H9 (cell line): ENCODE measurements at regions not wholly inside any gene's neighbourhood (a gene's known extent, or its start where the extent isn't known, plus 50 kb on each side); places are given as distances from the start of the nearest gene placed in this dataset.

Experiments used
- DNase-seq: peaks from one replicate; pipeline ENCODE4 v3.0.0-alpha.2; 2017
- H2AFZ ChIP-seq: one replicate; pipeline ENCODE4 v1.6.1; 2013; ENCODE audit warnings: mild to moderate bottlenecking, low read length, control low read depth, moderate library complexity
- H2AK5ac ChIP-seq: 2 replicates; pipeline ENCODE4 v1.6.1; 2013; ENCODE audit warnings: low read length, control low read depth, mixed read lengths; ENCODE audit not compliant: insufficient read length
- H2BK120ac ChIP-seq: one replicate; pipeline ENCODE4 v1.6.1; 2013; ENCODE audit warnings: low read depth, mild to moderate bottlenecking, low read length, control low read depth, inconsistent platforms; ENCODE audit not compliant: poor library complexity, severe bottlenecking
- H2BK12ac ChIP-seq: 2 replicates; pipeline ENCODE4 v1.6.1; 2013; ENCODE audit warnings: low read length, control low read depth, mixed read lengths, low read depth; ENCODE audit not compliant: insufficient read length
- H2BK15ac ChIP-seq: 2 replicates; pipeline ENCODE4 v1.6.1; 2013; ENCODE audit warnings: low read depth, low read length, control low read depth
- H2BK20ac ChIP-seq: one replicate; pipeline ENCODE4 v1.6.1; 2013; ENCODE audit warnings: low read depth, mild to moderate bottlenecking, low read length, control low read depth, inconsistent platforms; ENCODE audit not compliant: poor library complexity, severe bottlenecking
- H2BK5ac ChIP-seq: 2 replicates; pipeline ENCODE4 v1.6.1; 2013; ENCODE audit warnings: low read length, control low read depth, mixed read lengths; ENCODE audit not compliant: insufficient read length
- H3K14ac ChIP-seq: 2 replicates; pipeline ENCODE4 v1.6.1; 2013; ENCODE audit warnings: low read length, control low read depth; ENCODE audit not compliant: insufficient read depth
- H3K18ac ChIP-seq: 2 replicates; pipeline ENCODE4 v1.6.1; 2013; ENCODE audit warnings: low read depth, mild to moderate bottlenecking, mixed read lengths, low read length, control low read depth; ENCODE audit not compliant: insufficient read length
- H3K23ac ChIP-seq: 2 replicates; pipeline ENCODE4 v1.6.1; 2013; ENCODE audit warnings: low read length, control low read depth, mixed read lengths, low read depth; ENCODE audit not compliant: insufficient read length
- H3K23me2 ChIP-seq: 2 replicates; pipeline ENCODE4 v1.6.1; 2013; ENCODE audit warnings: low read depth, mild to moderate bottlenecking, mixed read lengths, low read length, control low read depth; ENCODE audit not compliant: insufficient read length, poor library complexity, severe bottlenecking
- H3K27ac ChIP-seq: 2 replicates; pipeline ENCODE4 v1.5.1; 2013; ENCODE audit warnings: low read length, control low read depth, mixed read lengths, low read depth; ENCODE audit not compliant: insufficient read length
- H3K27me3 ChIP-seq: 2 replicates; pipeline ENCODE4 v1.6.1; 2013; ENCODE audit warnings: low read length, control low read depth, inconsistent platforms; ENCODE audit not compliant: insufficient read depth
- H3K4ac ChIP-seq: 2 replicates; pipeline ENCODE4 v1.6.1; 2013; ENCODE audit warnings: low read depth, mild to moderate bottlenecking, control low read depth, inconsistent platforms, low read length, moderate library complexity
- H3K4me1 ChIP-seq: 2 replicates; pipeline ENCODE4 v1.6.1; 2013; ENCODE audit warnings: low read length, control low read depth, inconsistent platforms; ENCODE audit not compliant: insufficient read depth
- H3K4me2 ChIP-seq: 2 replicates; pipeline ENCODE4 v1.6.1; 2013; ENCODE audit warnings: low read length, control low read depth, mixed read lengths; ENCODE audit not compliant: insufficient read length, insufficient read depth
- H3K56ac ChIP-seq: 2 replicates; pipeline ENCODE4 v1.6.1; 2013; ENCODE audit warnings: low read depth, mild to moderate bottlenecking, mixed read lengths, low read length, control low read depth; ENCODE audit not compliant: insufficient read length
- H3K79me1 ChIP-seq: 2 replicates; pipeline ENCODE4 v1.6.1; 2013; ENCODE audit warnings: low read depth, mild to moderate bottlenecking, moderate library complexity, low read length, control low read depth, inconsistent platforms; ENCODE audit not compliant: insufficient read depth, poor library complexity, severe bottlenecking
- H3K79me2 ChIP-seq: 2 replicates; pipeline ENCODE4 v1.6.1; 2013; ENCODE audit warnings: low read length, control low read depth, inconsistent platforms; ENCODE audit not compliant: insufficient read depth
- H3K9ac ChIP-seq: 2 replicates; pipeline ENCODE4 v1.6.1; 2013; ENCODE audit warnings: low read length, control low read depth, mixed read lengths; ENCODE audit not compliant: insufficient read length; ENCODE audit errors: extremely low read depth
- H3K9me3 ChIP-seq: one replicate; pipeline ENCODE4 v1.6.1; 2013; ENCODE audit warnings: low read depth, low read length, inconsistent platforms; ENCODE audit not compliant: control insufficient read depth
- H3T11ph ChIP-seq: one replicate; pipeline ENCODE4 v1.6.1; 2013; ENCODE audit warnings: mild to moderate bottlenecking, low read length, control low read depth, inconsistent platforms
- H4K20me1 ChIP-seq: one replicate; pipeline ENCODE4 v1.6.1; 2013; ENCODE audit not compliant: control insufficient read depth, insufficient read length, insufficient read depth
- H4K5ac ChIP-seq: 2 replicates; pipeline ENCODE4 v1.6.1; 2013; ENCODE audit warnings: low read depth, mild to moderate bottlenecking, mixed read lengths, low read length, control low read depth; ENCODE audit not compliant: insufficient read length
- H4K8ac ChIP-seq: replicated peaks from 2 replicates; pipeline ENCODE4 v1.6.1; 2013; ENCODE audit warnings: low read length, control low read depth, mixed read lengths, low read depth; ENCODE audit not compliant: insufficient read length
- H4K91ac ChIP-seq: 2 replicates; pipeline ENCODE4 v1.6.1; 2013; ENCODE audit warnings: low read depth, mild to moderate bottlenecking, moderate library complexity, mixed read lengths, low read length, control low read depth; ENCODE audit not compliant: insufficient read length
- H3K27ac Mint-ChIP-seq, 3 experiments: 2 replicates in 2 of 3; 3 replicates in 1 of 3; pipeline ENCODE4 v1.8.0; 2020 to 2021; ENCODE audit warnings: mixed read lengths in 3 of 3, mild to moderate bottlenecking in 1 of 3, moderate library complexity in 1 of 3
- H3K27me3 Mint-ChIP-seq: 2 replicates; pipeline ENCODE4 v1.8.0; 2021; ENCODE audit warnings: low read depth, mild to moderate bottlenecking, moderate library complexity, mixed read lengths
- H3K36me3 Mint-ChIP-seq, 3 experiments: 2 replicates in 2 of 3; 3 replicates in 1 of 3; pipeline ENCODE4 v1.8.0; 2020 to 2021; ENCODE audit warnings: low read depth in 3 of 3, mixed read lengths in 3 of 3; ENCODE audit not compliant: insufficient read depth in 1 of 3
- H3K4me1 Mint-ChIP-seq, 2 experiments: 2 replicates each; pipeline ENCODE4 v1.8.0; 2020; ENCODE audit warnings: mixed read lengths in 2 of 2
- H3K4me3 Mint-ChIP-seq, 2 experiments: 2 replicates in 1 of 2; 3 replicates in 1 of 2; pipeline ENCODE4 v1.8.0; 2020 to 2021; ENCODE audit warnings: mild to moderate bottlenecking in 2 of 2, mixed read lengths in 2 of 2, moderate library complexity in 1 of 2
- H3K9me3 Mint-ChIP-seq, 2 experiments: 2 replicates in 1 of 2; 3 replicates in 1 of 2; pipeline ENCODE4 v1.8.0; 2020; ENCODE audit warnings: mild to moderate bottlenecking in 2 of 2, mixed read lengths in 2 of 2, moderate library complexity in 1 of 2
- TF ChIP-seq, protein P1 (sequence below): fragments of 200-600 bp; sonication (generic); conservative IDR thresholded peaks from 3 replicates; pipeline ENCODE4 v1.8.0; 2021; ENCODE audit warnings: antibody characterized with exemption, mild to moderate bottlenecking

DNA sequence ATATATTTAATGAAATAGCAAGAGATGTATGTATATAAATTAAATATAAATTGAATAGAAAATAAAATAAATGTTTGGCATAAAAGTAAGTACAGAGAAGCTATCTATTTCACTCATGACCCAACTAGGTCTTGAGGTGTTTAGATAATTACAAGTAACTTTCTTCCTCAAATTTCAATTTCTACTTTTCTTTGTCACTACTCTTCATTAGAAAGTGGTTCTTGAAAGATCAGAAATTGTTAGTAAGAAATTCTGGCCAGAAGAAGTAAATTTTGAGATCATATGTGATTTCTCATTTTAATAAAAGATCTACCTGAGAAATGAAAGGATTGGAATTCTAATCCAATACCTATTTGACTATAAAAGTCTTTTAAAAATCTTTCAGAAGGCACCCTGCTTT, 126.9 kb downstream of the BTC start:
- Histone ChIP-seq H2BK15ac (no peak overlapping the region), H3K9me3 (no peaks in the 10 kb centered on the region), H3K18ac (no peak overlapping the region), H3K79me2 (no peaks in the 10 kb centered on the region), H4K5ac (no peak overlapping the region), H2AFZ (no peak overlapping the region), H4K91ac (no peak overlapping the region), H3K4me1 (no peaks in the 10 kb centered on the region; the same call in 1 of the 2 replicates), H3T11ph (no peak overlapping the region), H3K4ac (no peak overlapping the region), H3K23ac (no peak overlapping the region), H3K14ac (no peak overlapping the region), H3K4me2 (no peak overlapping the region), H2BK20ac (no peak overlapping the region), H3K56ac (no peak overlapping the region), H2AK5ac (no peak overlapping the region), H2BK12ac (no peak overlapping the region), H4K20me1 (no peaks in the 10 kb centered on the region), H4K8ac (no peak overlapping the region), H3K79me1 (no peaks in the 10 kb centered on the region), H3K9ac (no peak overlapping the region), H3K27ac (no peak overlapping the region), H2BK5ac (no peak overlapping the region), H2BK120ac (no peak overlapping the region), H3K23me2 (no peaks in the 10 kb centered on the region), H3K27me3 (no peaks in the 10 kb centered on the region)
- TF ChIP-seq, protein P1, sequence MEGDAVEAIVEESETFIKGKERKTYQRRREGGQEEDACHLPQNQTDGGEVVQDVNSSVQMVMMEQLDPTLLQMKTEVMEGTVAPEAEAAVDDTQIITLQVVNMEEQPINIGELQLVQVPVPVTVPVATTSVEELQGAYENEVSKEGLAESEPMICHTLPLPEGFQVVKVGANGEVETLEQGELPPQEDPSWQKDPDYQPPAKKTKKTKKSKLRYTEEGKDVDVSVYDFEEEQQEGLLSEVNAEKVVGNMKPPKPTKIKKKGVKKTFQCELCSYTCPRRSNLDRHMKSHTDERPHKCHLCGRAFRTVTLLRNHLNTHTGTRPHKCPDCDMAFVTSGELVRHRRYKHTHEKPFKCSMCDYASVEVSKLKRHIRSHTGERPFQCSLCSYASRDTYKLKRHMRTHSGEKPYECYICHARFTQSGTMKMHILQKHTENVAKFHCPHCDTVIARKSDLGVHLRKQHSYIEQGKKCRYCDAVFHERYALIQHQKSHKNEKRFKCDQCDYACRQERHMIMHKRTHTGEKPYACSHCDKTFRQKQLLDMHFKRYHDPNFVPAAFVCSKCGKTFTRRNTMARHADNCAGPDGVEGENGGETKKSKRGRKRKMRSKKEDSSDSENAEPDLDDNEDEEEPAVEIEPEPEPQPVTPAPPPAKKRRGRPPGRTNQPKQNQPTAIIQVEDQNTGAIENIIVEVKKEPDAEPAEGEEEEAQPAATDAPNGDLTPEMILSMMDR, result no peak
- H3K9me3 Mint-ChIP-seq, result no peaks in the 10 kb centered on the region; a peak in 1 of 5 replicates
- H3K36me3 Mint-ChIP-seq, result peaks cover 0 to 6% (median 0%) of the 10 kb centered on the region in 3 experiments; a peak in 1 of 7 replicates
- no peak overlapping the region for H3K4me3 Mint-ChIP-seq
- DNase-seq, result no peak
- peaks cover 56 to 58% of the 10 kb centered on the region in 2 experiments for H3K4me1 Mint-ChIP-seq
- no peaks in the 10 kb centered on the region for H3K27me3 Mint-ChIP-seq
- H3K27ac Mint-ChIP-seq, result no peak overlapping the region
